ENCODE measurements at regions not wholly inside any gene's neighbourhood (a gene's known extent, or its start where the extent isn't known, plus 50 kb on each side); places are given as distances from the start of the nearest gene placed in this dataset.

DNA sequence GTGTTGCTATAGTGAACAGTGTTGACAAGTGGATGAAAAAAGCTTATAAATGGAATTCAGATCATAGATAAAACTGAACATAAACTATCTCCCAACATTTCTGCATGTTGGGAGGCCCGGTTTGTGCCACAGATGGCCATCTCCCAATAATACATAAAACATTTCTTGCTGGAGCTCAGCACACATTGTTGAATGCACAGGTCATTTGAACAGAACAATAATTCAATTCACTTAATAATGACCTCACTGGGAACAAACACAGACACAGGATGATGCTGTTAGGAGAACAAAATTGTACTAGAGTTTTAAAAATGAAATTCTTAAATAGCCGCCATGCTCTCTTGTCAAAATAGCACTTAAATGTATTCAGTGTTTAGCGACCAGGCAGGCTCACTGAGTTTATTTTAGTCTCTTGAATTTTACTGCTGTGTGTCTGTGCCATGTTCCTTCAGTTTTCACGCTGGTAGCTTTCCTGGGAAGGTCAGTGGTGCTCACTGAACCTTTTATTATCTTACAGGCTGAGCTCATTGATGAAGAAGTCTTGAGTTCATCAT, 85.0 kb upstream of the SSBP2 start:
- Histone ChIP-seq H2BK120ac (ENCODE audit: low read depth, low read length) (no peak overlapping the region), H4K91ac (ENCODE audit: insufficient read depth, low read depth, low read length) (no peak overlapping the region), H2BK5ac (ENCODE audit: low read depth, low read length, poor library complexity, severe bottlenecking) (no peak overlapping the region), H4K5ac (ENCODE audit: low read depth, low read length) (no peak overlapping the region), H3K36me3 (ENCODE audit: control insufficient read depth, insufficient read depth, low read length) (no peaks in the 10 kb centered on the region), H3K14ac (replicated peaks; ENCODE audit: low read depth, low read length) (no peak overlapping the region), H2AFZ (replicated peaks; ENCODE audit: low read length, poor library complexity) (no peak overlapping the region), H3K9me3 (ENCODE audit: control insufficient read depth, insufficient read depth, low read length) (no peaks in the 10 kb centered on the region), H2AK9ac (replicated peaks; ENCODE audit: low read depth, low read length, poor library complexity) (no peak overlapping the region), H2BK15ac (ENCODE audit: low read depth, low read length) (no peak overlapping the region), H4K8ac (ENCODE audit: low read depth in 2 of 2, low read length in 2 of 2) (no peak overlapping the region), H3K4me1 (ENCODE audit: control insufficient read depth, insufficient read depth, low read length) (no peaks in the 10 kb centered on the region), H2BK20ac (ENCODE audit: low read depth, low read length) (no peak overlapping the region), H2AK5ac (ENCODE audit: low read depth, low read length) (no peak overlapping the region), H3K9ac (ENCODE audit: low read depth, low read length) (no peak overlapping the region), H3K4ac (ENCODE audit: low read depth, low read length) (no peak overlapping the region), H3K4me2 (ENCODE audit: low read depth, low read length) (no peak overlapping the region), H3K56ac (ENCODE audit: extremely low read depth, insufficient read depth, low read length) (no peak overlapping the region), H4K20me1 (ENCODE audit: insufficient read depth, low read length) (no peaks in the 10 kb centered on the region), H3K4me3 (ENCODE audit: insufficient read depth, low read depth, low read length) (no peak overlapping the region), H3K18ac (ENCODE audit: low read depth, low read length) (no peak overlapping the region), H3K79me1 (ENCODE audit: low read depth in 1 of 2, low read length in 2 of 2) (no peaks in the 10 kb centered on the region), H3K27ac (ENCODE audit: insufficient read depth, low read length) (no peak overlapping the region), H3K9me1 (ENCODE audit: insufficient read depth, low read length) (no peaks in the 10 kb centered on the region), H3K23ac (ENCODE audit: low read depth, low read length) (no peak overlapping the region), H3K27me3 (ENCODE audit: control insufficient read depth, insufficient read depth, low read length) (no peaks in the 10 kb centered on the region)
- intact Hi-C loops (cut with micrococcal nuclease): loop anchor here (5.0 kb wide), 2 partner anchors 329 to 409 kb away; no protein-coding TSS in a partner anchor
- BruUV-seq (replicated peaks): no TSS peak
- no peak for ATAC-seq (ENCODE audit: low read depth)
- DNase-seq: peak; percentile 16
- ChIA-PET CTCF (interaction anchor here (0.6 kb wide), 1 partner anchor 69 kb away, joined by 5 read pairs; no protein-coding TSS in a partner anchor), POLR2A (ENCODE audit: unreplicated experiment) (interaction anchor here (0.5 kb wide), 2 partner anchors 8 to 75 kb away, joined by 4 to 5 read pairs; no protein-coding TSS in a partner anchor)
- in situ Hi-C loops (cut with MboI; ENCODE audit: low sequenced_read_pairs): no loop called here
- no CpG with 5 or more reads among the region's 4 CpGs for WGBS, 2 experiments (ENCODE audit: extremely low coverage in 2 of 2, insufficient read length in 1 of 2)
- TF ChIP-seq RAD21 (IDR thresholded peaks at IDR 0.05; ENCODE audit: low read length) (no peak), CEBPB (IDR thresholded peaks at IDR 0.05; ENCODE audit: low read depth, low read length) (no peak), CHD1 (IDR thresholded peaks at IDR 0.05; ENCODE audit: low read depth, low read length) (no peak), NFE2L2 (IDR thresholded peaks at IDR 0.05; ENCODE audit: low read depth, low read length) (no peak), SMC3 (IDR thresholded peaks at IDR 0.05; ENCODE audit: low read depth, low read length) (no peak), BHLHE40 (IDR thresholded peaks at IDR 0.05; ENCODE audit: low read depth, low read length) (no peak), POLR2A (IDR thresholded peaks at IDR 0.05; ENCODE audit: low read depth, low read length) (no peak), RFX5 (IDR thresholded peaks at IDR 0.05; ENCODE audit: low read depth, low read length) (no peak), MXI1 (IDR thresholded peaks at IDR 0.05; ENCODE audit: borderline replicate concordance, low read depth, low read length) (no peak), RCOR1 (IDR thresholded peaks at IDR 0.05; ENCODE audit: insufficient replicate concordance, low read length) (no peak), MAFK (IDR thresholded peaks at IDR 0.05; ENCODE audit: low read depth, low read length) (no peak), MAZ (IDR thresholded peaks at IDR 0.05; ENCODE audit: borderline replicate concordance, low read depth, low read length) (no peak), FOS (IDR thresholded peaks at IDR 0.05; ENCODE audit: low read depth, low read length) (no peak)
- TF ChIP-seq, protein P1, sequence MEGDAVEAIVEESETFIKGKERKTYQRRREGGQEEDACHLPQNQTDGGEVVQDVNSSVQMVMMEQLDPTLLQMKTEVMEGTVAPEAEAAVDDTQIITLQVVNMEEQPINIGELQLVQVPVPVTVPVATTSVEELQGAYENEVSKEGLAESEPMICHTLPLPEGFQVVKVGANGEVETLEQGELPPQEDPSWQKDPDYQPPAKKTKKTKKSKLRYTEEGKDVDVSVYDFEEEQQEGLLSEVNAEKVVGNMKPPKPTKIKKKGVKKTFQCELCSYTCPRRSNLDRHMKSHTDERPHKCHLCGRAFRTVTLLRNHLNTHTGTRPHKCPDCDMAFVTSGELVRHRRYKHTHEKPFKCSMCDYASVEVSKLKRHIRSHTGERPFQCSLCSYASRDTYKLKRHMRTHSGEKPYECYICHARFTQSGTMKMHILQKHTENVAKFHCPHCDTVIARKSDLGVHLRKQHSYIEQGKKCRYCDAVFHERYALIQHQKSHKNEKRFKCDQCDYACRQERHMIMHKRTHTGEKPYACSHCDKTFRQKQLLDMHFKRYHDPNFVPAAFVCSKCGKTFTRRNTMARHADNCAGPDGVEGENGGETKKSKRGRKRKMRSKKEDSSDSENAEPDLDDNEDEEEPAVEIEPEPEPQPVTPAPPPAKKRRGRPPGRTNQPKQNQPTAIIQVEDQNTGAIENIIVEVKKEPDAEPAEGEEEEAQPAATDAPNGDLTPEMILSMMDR (conservative IDR thresholded peaks at IDR 0.05; ENCODE audit: low read depth, low read length): no peak
- TF ChIP-seq, protein P2, sequence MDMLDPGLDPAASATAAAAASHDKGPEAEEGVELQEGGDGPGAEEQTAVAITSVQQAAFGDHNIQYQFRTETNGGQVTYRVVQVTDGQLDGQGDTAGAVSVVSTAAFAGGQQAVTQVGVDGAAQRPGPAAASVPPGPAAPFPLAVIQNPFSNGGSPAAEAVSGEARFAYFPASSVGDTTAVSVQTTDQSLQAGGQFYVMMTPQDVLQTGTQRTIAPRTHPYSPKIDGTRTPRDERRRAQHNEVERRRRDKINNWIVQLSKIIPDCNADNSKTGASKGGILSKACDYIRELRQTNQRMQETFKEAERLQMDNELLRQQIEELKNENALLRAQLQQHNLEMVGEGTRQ (IDR thresholded peaks at IDR 0.05; ENCODE audit: low read depth, low read length): no peak
- TF ChIP-seq, protein P3, sequence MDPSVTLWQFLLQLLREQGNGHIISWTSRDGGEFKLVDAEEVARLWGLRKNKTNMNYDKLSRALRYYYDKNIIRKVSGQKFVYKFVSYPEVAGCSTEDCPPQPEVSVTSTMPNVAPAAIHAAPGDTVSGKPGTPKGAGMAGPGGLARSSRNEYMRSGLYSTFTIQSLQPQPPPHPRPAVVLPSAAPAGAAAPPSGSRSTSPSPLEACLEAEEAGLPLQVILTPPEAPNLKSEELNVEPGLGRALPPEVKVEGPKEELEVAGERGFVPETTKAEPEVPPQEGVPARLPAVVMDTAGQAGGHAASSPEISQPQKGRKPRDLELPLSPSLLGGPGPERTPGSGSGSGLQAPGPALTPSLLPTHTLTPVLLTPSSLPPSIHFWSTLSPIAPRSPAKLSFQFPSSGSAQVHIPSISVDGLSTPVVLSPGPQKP (IDR thresholded peaks at IDR 0.05; ENCODE audit: borderline replicate concordance, low read depth, low read length): no peak
- dilution Hi-C loops (cut with HindIII; ENCODE audit: low sequenced_read_pairs, unreplicated experiment): no loop called here
